KMS-11 (cell line): ENCODE measurements at regions not wholly inside any gene's neighbourhood (a gene's known extent, or its start where the extent isn't known, plus 50 kb on each side); places are given as distances from the start of the nearest gene placed in this dataset.

Experiments
- H2AFZ ChIP-seq: fragments of 200-600 bp; sonication (generic); 2 replicates; pipeline ENCODE4 v1.6.1; 2016; ENCODE audit warnings: antibody characterized with exemption, mixed run types, low read depth
- H3K27ac ChIP-seq: fragments of 200-600 bp; sonication (generic); 2 replicates; pipeline ENCODE4 v1.6.1; 2016; ENCODE audit warnings: mild to moderate bottlenecking, mixed run types
- H3K27me3 ChIP-seq: fragments of 200-600 bp; sonication (generic); 2 replicates; pipeline ENCODE4 v1.6.1; 2017; ENCODE audit warnings: mild to moderate bottlenecking, low read depth, mixed run types, moderate library complexity; ENCODE audit not compliant: insufficient read depth
- H3K36me3 ChIP-seq: fragments of 200-600 bp; sonication (generic); 2 replicates; pipeline ENCODE4 v1.6.1; 2017; ENCODE audit warnings: mild to moderate bottlenecking, mixed run types; ENCODE audit not compliant: insufficient read depth
- H3K4me1 ChIP-seq: fragments of 200-600 bp; sonication (generic); 2 replicates; pipeline ENCODE4 v1.6.1; 2016; ENCODE audit warnings: mild to moderate bottlenecking, low read depth, mixed run types; ENCODE audit not compliant: poor library complexity, severe bottlenecking
- H3K4me2 ChIP-seq: fragments of 200-600 bp; sonication (generic); 2 replicates; pipeline ENCODE4 v1.7.0; 2016; ENCODE audit warnings: mild to moderate bottlenecking, mixed run types
- H3K4me3 ChIP-seq: fragments of 200-600 bp; sonication (generic); IDR thresholded peaks from 2 replicates; pipeline ENCODE4 v1.6.1; 2017; ENCODE audit warnings: low read depth, low read length, mixed read lengths; ENCODE audit not compliant: insufficient read depth
- H3K79me2 ChIP-seq: fragments of 200-600 bp; sonication (generic); 2 replicates; pipeline ENCODE4 v1.6.1; 2016; ENCODE audit warnings: low read depth, mixed run types; ENCODE audit not compliant: insufficient read depth
- H3K9ac ChIP-seq: fragments of 200-600 bp; sonication (generic); 2 replicates; pipeline ENCODE4 v1.6.1; 2016; ENCODE audit warnings: mild to moderate bottlenecking, mixed run types
- H4K20me1 ChIP-seq: fragments of 200-600 bp; sonication (generic); 2 replicates; pipeline ENCODE4 v1.6.1; 2016; ENCODE audit warnings: mild to moderate bottlenecking, mixed run types; ENCODE audit not compliant: insufficient read depth
- TF ChIP-seq, protein P1 (sequence below): fragments of 200-600 bp; sonication (generic); conservative IDR thresholded peaks from 2 replicates; pipeline ENCODE4 v1.6.1; 2017; ENCODE audit warnings: low read depth, mild to moderate bottlenecking, antibody characterized with exemption, low read length, moderate library complexity, mixed read lengths

DNA sequence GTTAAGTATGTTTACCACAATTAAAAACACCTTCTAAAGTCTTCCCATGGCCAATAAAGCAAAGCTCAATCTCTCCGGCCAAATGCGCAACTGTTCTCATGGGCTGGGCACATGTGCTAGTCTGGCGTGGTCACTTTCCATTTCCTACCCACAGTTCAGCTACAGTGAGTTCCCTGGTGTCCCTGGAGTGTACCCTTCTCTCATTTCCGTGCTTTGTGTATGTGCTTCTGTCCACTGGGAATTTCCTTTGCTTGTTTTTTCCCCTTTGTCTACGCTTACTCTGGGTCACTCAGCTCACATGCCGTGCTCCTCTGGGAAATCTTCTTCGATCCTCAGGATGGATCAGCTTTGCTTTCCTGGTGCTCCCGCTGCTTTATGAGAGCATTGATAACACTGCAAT lies 69.6 kb upstream of the GYPC start:
- Histone ChIP-seq H3K27me3 (no peaks in the 10 kb centered on the region), H2AFZ (no peak overlapping the region), H3K36me3 (no peaks in the 10 kb centered on the region), H3K9ac (no peak overlapping the region), H3K79me2 (no peaks in the 10 kb centered on the region), H3K4me3 (no peak overlapping the region), H3K4me2 (no peak overlapping the region), H3K4me1 (no peaks in the 10 kb centered on the region), H3K27ac (no peak overlapping the region), H4K20me1 (no peaks in the 10 kb centered on the region)
- TF ChIP-seq, protein P1, sequence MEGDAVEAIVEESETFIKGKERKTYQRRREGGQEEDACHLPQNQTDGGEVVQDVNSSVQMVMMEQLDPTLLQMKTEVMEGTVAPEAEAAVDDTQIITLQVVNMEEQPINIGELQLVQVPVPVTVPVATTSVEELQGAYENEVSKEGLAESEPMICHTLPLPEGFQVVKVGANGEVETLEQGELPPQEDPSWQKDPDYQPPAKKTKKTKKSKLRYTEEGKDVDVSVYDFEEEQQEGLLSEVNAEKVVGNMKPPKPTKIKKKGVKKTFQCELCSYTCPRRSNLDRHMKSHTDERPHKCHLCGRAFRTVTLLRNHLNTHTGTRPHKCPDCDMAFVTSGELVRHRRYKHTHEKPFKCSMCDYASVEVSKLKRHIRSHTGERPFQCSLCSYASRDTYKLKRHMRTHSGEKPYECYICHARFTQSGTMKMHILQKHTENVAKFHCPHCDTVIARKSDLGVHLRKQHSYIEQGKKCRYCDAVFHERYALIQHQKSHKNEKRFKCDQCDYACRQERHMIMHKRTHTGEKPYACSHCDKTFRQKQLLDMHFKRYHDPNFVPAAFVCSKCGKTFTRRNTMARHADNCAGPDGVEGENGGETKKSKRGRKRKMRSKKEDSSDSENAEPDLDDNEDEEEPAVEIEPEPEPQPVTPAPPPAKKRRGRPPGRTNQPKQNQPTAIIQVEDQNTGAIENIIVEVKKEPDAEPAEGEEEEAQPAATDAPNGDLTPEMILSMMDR: no peak

DNA sequence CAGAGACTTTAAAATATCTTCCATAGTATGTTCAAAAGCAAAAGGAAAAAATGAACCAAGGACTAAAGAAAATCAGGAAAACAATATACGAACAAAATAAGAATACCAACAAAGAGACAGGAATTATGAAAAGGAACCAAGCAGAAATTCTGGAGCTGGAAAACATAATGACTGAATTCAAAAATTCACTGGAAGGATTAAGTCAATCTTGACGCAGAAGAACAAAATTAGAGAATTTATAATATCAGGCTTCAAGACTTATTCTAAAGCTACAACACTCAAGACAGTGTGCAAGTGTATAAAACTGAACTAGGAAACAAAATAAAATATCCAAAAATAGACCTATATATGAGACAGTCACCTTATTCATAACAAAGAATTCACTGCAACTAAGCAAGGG lies 56.9 kb upstream of the GYPC start:
- Histone ChIP-seq H3K4me2 (no peak overlapping the region), H3K4me1 (no peaks in the 10 kb centered on the region), H3K27me3 (no peaks in the 10 kb centered on the region), H3K27ac (no peak overlapping the region), H3K79me2 (no peaks in the 10 kb centered on the region), H3K36me3 (no peaks in the 10 kb centered on the region), H4K20me1 (no peaks in the 10 kb centered on the region), H3K9ac (no peak overlapping the region), H2AFZ (no peak overlapping the region), H3K4me3 (no peak overlapping the region)
- TF ChIP-seq, protein P1: no peak

- Histone ChIP-seq H3K9ac (no peak overlapping the region), H3K4me1 (no peaks in the 10 kb centered on the region), H2AFZ (no peak overlapping the region), H3K4me2 (no peak overlapping the region), H3K79me2 (no peaks in the 10 kb centered on the region), H3K27ac (no peak overlapping the region), H3K36me3 (no peaks in the 10 kb centered on the region), H4K20me1 (no peaks in the 10 kb centered on the region), H3K27me3 (no peaks in the 10 kb centered on the region), H3K4me3 (no peak overlapping the region)
- TF ChIP-seq, protein P1: no peak
Observed at GRCh38 chr2:126600742-126601141, 55.2 kb upstream of the GYPC start.

DNA sequence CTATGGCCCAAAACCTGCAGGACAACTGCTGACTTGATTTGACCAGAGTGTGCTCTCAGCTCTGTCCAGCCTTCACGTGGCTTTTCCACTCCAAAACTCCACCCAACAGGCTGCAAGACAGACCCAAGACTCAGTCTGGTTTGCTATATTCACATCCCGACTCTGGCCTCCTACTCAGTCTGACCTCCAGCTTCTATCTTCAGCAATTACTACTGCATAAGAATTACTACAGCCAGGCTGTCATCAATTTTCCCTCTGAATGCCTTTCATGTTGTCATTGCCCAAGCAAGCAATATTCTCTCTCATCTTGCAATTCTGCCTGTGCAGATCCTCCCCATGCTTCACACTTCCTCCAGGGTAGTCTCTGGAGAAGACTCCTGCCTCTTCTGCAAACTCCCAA lies 53.6 kb upstream of the GYPC start:
- Histone ChIP-seq H3K4me3 (no peak overlapping the region), H3K36me3 (no peaks in the 10 kb centered on the region), H3K9ac (no peak overlapping the region), H2AFZ (no peak overlapping the region), H3K27me3 (no peaks in the 10 kb centered on the region), H3K27ac (no peak overlapping the region), H3K79me2 (no peaks in the 10 kb centered on the region), H3K4me2 (no peak overlapping the region), H3K4me1 (no peaks in the 10 kb centered on the region), H4K20me1 (no peaks in the 10 kb centered on the region)
- TF ChIP-seq, protein P1: no peak
